ENCODE measurements at regions not wholly inside any gene's neighbourhood (a gene's known extent, or its start where the extent isn't known, plus 50 kb on each side); places are given as distances from the start of the nearest gene placed in this dataset.

DNA sequence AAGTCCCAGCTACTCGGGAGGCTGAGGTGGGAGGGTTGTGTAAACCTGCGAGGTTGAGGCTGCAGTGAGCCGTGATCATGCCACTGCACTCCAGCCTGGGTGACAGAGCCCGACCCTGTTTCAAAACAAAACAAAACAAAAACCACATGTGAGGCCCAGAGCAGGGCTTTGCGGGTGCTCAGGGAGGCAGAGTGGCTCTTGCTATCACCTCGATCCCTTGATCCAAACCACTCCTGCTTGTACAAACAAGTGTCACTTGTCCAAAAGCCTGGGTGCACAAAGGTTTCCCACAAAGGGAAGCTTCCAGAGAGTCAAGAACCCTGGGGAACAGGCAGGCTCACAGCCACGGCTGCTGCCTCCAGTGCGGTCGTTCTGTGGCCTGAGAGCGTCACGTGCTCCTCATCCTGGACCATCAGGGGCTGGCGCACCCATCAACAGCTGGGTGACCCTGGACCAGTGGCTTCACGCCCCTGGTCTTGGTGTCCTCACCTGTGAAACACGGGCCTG, 162.7 kb downstream of the C9orf50 start:
- Histone ChIP-seq H3K4me1 (ENCODE audit: control insufficient read depth, insufficient read depth, low read length, poor library complexity, severe bottlenecking) (peaks cover 38% of the 10 kb centered on the region), H3K27me3 (replicated peaks; ENCODE audit: control insufficient read depth, insufficient read depth, low read length, poor library complexity, severe bottlenecking) (no peaks in the 10 kb centered on the region), H3K27ac (ENCODE audit: insufficient read depth, low read length, poor library complexity, severe bottlenecking) (peak overlapping the region; percentile 81), H3K9me3 (ENCODE audit: control insufficient read depth, low read length) (no peaks in the 10 kb centered on the region), H3K4me3 (ENCODE audit: insufficient read depth, low read depth, low read length, poor library complexity, severe bottlenecking) (no peak overlapping the region), H3K36me3 (ENCODE audit: control insufficient read depth, insufficient read depth, low read length) (no peaks in the 10 kb centered on the region)
- DNase-seq: peak; percentile 41 to 65 (median 52)

DNA sequence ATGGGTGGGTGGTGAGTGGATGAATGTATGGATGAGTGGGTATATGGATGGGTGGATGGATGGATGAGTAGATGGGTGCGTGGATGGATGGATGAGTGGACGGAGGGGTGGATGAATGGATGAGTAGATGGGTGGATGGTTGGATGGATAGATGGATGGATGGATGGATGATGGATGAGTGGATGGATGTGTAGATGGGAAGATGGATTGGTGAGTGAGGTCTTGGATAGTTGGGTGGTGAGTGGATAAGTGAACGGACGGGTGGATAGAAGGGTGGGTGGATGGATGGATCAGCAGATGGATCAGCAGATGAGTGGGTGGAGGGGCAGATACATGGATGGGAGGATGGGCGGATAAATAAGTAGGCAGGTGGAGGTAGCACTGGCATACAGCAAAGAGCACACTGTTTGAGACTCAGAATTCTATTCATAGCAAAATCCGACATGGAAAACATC, 163.5 kb downstream of the C9orf50 start:
- H3K4me3 ChIP-seq (ENCODE audit: insufficient read depth, low read depth, low read length, poor library complexity, severe bottlenecking): no peak overlapping the region
- no peaks in the 10 kb centered on the region for H3K9me3 ChIP-seq (ENCODE audit: control insufficient read depth, low read length)
- no peak for DNase-seq
- H3K36me3 ChIP-seq (ENCODE audit: control insufficient read depth, insufficient read depth, low read length): no peaks in the 10 kb centered on the region
- peaks cover 38% of the 10 kb centered on the region for H3K4me1 ChIP-seq (ENCODE audit: control insufficient read depth, insufficient read depth, low read length, poor library complexity, severe bottlenecking)
- no peaks in the 10 kb centered on the region for H3K27me3 ChIP-seq (replicated peaks; ENCODE audit: control insufficient read depth, insufficient read depth, low read length, poor library complexity, severe bottlenecking)
- peak overlapping the region; percentile 81 for H3K27ac ChIP-seq (ENCODE audit: insufficient read depth, low read length, poor library complexity, severe bottlenecking)

DNA sequence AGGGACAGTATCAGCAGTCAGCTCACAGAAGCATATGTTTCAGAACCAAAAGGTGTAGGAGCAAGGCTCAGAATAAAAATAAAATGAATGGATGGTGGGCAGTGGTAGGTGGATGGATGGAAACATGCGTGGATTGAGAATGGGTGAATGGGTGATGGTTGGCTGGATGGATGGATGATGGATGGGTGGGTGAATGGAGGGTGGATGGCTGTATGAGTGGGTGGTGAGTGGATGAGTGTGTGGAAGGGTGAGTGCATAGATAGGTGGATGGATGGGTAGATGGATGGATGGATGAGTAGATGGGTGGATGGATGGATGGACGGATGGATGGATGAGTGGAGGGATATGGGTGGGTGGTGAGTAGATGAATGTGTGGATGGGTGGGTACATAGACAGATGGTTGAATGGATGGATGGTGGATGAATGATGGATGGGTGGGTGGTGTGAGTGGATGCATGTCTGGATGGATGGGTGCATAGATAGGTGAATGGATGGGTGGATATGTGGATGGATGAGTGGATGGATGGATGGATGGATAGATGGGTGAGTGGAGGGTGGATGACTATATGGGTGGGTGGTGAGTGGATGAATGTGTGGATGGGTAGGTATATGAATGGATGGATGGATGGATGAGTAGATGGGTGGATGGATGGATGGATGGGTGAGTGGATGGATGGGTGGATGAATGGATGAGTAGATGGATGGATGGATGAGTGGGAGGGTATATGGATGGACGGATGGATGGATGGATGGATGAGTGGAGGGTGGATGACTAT, 164.2 kb downstream of the C9orf50 start:
- Histone ChIP-seq H3K4me3 (ENCODE audit: insufficient read depth, low read depth, low read length, poor library complexity, severe bottlenecking) (no peak overlapping the region), H3K36me3 (ENCODE audit: control insufficient read depth, insufficient read depth, low read length) (no peaks in the 10 kb centered on the region), H3K27me3 (replicated peaks; ENCODE audit: control insufficient read depth, insufficient read depth, low read length, poor library complexity, severe bottlenecking) (no peaks in the 10 kb centered on the region), H3K9me3 (ENCODE audit: control insufficient read depth, low read length) (no peaks in the 10 kb centered on the region), H3K27ac (ENCODE audit: insufficient read depth, low read length, poor library complexity, severe bottlenecking) (no peak overlapping the region), H3K4me1 (ENCODE audit: control insufficient read depth, insufficient read depth, low read length, poor library complexity, severe bottlenecking) (peaks cover 38% of the 10 kb centered on the region)
- no peak for DNase-seq

DNA sequence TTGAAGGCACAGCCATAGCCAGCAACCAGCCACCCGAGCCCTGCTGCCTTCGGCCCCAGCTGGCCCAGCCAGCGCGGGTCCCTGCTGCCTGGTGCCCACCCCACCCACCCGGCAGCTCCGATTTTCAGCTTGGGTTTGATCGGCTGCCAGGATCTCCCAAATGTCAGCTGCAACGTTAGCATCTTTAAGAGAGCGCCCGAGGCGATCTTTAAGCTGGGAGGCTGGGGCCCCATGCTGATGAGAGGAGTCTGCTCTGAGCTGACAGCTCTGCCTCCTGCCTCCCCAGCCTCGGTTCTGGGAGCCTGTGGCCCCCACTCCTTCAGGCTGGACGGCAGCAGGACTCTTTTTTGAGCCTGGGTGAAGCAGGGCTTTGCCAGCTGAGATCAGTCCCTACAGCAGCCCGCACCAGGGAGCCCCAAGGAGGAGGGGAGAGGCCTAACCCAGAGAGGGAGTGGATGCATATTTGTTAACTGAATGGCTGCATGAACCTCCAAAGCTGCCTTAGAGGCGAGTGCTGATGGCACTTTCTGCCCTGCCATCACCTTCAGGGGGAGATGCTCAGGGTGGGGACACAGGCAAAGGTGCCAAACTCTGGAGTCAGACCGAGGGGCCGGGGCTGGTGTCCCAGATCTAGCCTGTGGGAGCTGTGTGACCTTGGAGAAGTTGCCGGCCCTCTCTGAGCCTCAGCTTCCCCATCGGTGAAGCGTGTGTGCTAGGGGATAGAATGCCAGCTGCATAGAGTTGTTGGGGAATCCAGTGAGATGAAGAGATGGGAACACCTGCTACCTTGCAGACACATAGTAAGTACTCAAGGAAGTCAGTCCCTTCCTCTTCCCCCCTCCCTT, 165.5 kb downstream of the C9orf50 start:
- Histone ChIP-seq H3K4me3 (ENCODE audit: insufficient read depth, low read depth, low read length, poor library complexity, severe bottlenecking) (no peak overlapping the region), H3K4me1 (ENCODE audit: control insufficient read depth, insufficient read depth, low read length, poor library complexity, severe bottlenecking) (peaks cover 30% of the 10 kb centered on the region), H3K27ac (ENCODE audit: insufficient read depth, low read length, poor library complexity, severe bottlenecking) (no peak overlapping the region), H3K9me3 (ENCODE audit: control insufficient read depth, low read length) (no peaks in the 10 kb centered on the region), H3K27me3 (replicated peaks; ENCODE audit: control insufficient read depth, insufficient read depth, low read length, poor library complexity, severe bottlenecking) (no peaks in the 10 kb centered on the region), H3K36me3 (ENCODE audit: control insufficient read depth, insufficient read depth, low read length) (no peaks in the 10 kb centered on the region)
- DNase-seq: no peak

DNA sequence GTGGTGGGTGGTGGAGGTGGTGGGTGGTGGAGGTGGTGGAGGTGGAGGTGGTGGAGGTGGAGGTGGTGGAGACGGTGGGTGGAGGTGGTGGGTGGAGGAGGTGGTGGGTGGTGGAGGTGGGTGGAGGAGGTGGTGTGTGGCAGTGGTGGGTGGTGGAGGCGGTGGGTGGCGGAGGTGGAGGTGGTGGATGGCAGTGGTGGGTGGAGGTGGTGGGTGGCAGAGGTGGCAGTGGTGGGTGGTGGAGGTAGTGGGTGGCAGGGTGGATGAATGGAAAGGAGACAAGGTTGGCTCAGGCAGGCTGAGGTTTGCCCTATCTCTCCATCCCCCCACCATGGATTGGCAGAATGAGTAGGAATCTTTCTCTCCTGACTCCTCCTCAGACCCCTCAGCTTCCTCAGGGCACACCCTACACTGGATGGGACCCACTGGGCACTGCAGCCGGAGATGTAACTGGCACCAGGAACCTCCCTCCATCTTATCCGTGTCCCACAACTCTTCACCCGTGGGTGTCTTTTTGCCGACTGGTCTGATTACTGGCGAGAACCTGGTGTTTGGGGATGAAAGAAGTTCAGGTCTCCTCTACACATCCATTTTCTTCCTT, 166.3 kb downstream of the C9orf50 start:
- no peak overlapping the region for H3K27ac ChIP-seq (ENCODE audit: insufficient read depth, low read length, poor library complexity, severe bottlenecking)
- H3K27me3 ChIP-seq (replicated peaks; ENCODE audit: control insufficient read depth, insufficient read depth, low read length, poor library complexity, severe bottlenecking): no peaks in the 10 kb centered on the region
- no peak overlapping the region for H3K4me3 ChIP-seq (ENCODE audit: insufficient read depth, low read depth, low read length, poor library complexity, severe bottlenecking)

DNA sequence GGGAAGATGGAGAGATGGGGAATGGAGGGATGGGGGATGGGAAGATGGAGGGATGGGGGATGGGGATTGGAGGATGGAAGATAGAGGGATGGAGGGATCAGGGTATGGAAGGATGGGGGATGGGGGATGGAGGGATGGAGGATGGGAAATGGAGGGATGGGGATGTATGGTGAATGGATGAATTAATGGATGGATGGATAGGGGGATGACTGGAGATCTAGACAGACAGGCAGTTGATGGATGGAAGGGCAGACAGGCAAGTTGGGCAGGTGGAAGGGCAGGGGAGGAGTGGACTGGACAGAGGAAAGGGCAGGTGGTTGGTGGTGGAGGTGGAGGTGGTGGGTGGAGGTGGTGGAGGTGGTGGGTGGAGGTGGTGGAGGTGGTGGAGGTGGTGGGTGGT, 167.2 kb downstream of the C9orf50 start:
- H3K36me3 ChIP-seq (ENCODE audit: control insufficient read depth, insufficient read depth, low read length): no peaks in the 10 kb centered on the region
- no peaks in the 10 kb centered on the region for H3K9me3 ChIP-seq (ENCODE audit: control insufficient read depth, low read length)
- H3K27ac ChIP-seq (ENCODE audit: insufficient read depth, low read length, poor library complexity, severe bottlenecking): no peak overlapping the region
- H3K4me1 ChIP-seq (ENCODE audit: control insufficient read depth, insufficient read depth, low read length, poor library complexity, severe bottlenecking): peaks cover 14% of the 10 kb centered on the region
- no peak overlapping the region for H3K4me3 ChIP-seq (ENCODE audit: insufficient read depth, low read depth, low read length, poor library complexity, severe bottlenecking)
- no peak for DNase-seq
- no peaks in the 10 kb centered on the region for H3K27me3 ChIP-seq (replicated peaks; ENCODE audit: control insufficient read depth, insufficient read depth, low read length, poor library complexity, severe bottlenecking)

More for the DNA sequence above, 166.3 kb downstream of the C9orf50 start:
- no peaks in the 10 kb centered on the region for H3K36me3 ChIP-seq (ENCODE audit: control insufficient read depth, insufficient read depth, low read length)
- H3K4me1 ChIP-seq (ENCODE audit: control insufficient read depth, insufficient read depth, low read length, poor library complexity, severe bottlenecking): peaks cover 23% of the 10 kb centered on the region
- H3K9me3 ChIP-seq (ENCODE audit: control insufficient read depth, low read length): no peaks in the 10 kb centered on the region
- no peak for DNase-seq

DNA sequence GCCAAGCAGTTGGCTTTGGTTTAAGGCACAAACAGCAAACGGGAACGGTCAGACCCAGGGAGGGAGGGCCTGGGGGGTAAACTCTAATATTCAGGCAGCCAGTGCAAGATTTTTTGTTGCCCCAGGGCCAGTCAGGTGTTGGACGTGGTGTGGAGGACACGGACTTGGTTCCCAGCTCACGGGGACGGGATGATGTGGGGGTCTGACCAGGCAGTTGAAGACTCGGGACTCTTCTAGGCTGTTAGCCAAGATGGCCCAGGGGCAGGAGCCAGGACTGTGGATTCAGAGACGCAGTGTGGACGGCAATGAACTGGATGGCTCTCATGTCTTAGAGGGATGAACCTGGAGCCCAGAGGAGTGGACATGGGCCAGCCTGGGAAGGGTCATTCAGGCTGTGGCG, 169.2 kb downstream of the C9orf50 start:
- Histone ChIP-seq H3K4me3 (ENCODE audit: insufficient read depth, low read depth, low read length, poor library complexity, severe bottlenecking) (no peak overlapping the region), H3K27me3 (replicated peaks; ENCODE audit: control insufficient read depth, insufficient read depth, low read length, poor library complexity, severe bottlenecking) (no peaks in the 10 kb centered on the region), H3K36me3 (ENCODE audit: control insufficient read depth, insufficient read depth, low read length) (no peaks in the 10 kb centered on the region), H3K9me3 (ENCODE audit: control insufficient read depth, low read length) (no peaks in the 10 kb centered on the region), H3K27ac (ENCODE audit: insufficient read depth, low read length, poor library complexity, severe bottlenecking) (no peak overlapping the region), H3K4me1 (ENCODE audit: control insufficient read depth, insufficient read depth, low read length, poor library complexity, severe bottlenecking) (no peaks in the 10 kb centered on the region)
- no peak for DNase-seq

DNA sequence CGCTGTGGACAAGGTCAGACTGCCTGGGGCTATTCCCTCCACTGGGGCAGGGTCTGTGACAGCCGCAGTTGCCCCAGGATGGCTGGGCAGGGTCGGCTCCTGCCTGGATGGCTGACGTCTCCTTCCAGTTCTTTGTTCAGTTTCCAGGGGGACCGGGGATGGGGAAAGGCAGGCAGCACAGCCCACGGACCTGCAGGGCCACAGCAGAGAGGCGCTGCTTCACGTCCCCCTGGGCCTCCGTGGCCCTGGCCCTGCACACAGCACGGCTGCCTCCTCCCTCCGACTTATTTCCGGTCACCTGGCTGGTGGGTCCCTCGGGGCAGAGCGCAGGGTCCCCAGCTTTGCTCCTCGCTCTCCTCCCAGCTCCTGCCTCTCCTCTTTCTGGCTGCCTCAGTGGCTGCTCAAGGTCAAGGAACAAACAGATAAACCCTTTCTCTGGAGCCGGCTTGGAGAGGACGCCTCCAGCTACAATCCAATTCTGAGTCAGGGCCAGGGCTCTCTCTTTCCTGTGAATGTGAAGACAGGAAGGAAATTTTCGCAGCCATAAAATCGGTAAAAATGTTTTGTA, 169.7 kb downstream of the C9orf50 start:
- no peak for DNase-seq
- Histone ChIP-seq H3K9me3 (ENCODE audit: control insufficient read depth, low read length) (no peaks in the 10 kb centered on the region), H3K27ac (ENCODE audit: insufficient read depth, low read length, poor library complexity, severe bottlenecking) (no peak overlapping the region), H3K36me3 (ENCODE audit: control insufficient read depth, insufficient read depth, low read length) (no peaks in the 10 kb centered on the region), H3K4me3 (ENCODE audit: insufficient read depth, low read depth, low read length, poor library complexity, severe bottlenecking) (no peak overlapping the region), H3K27me3 (replicated peaks; ENCODE audit: control insufficient read depth, insufficient read depth, low read length, poor library complexity, severe bottlenecking) (no peaks in the 10 kb centered on the region), H3K4me1 (ENCODE audit: control insufficient read depth, insufficient read depth, low read length, poor library complexity, severe bottlenecking) (no peaks in the 10 kb centered on the region)

DNA sequence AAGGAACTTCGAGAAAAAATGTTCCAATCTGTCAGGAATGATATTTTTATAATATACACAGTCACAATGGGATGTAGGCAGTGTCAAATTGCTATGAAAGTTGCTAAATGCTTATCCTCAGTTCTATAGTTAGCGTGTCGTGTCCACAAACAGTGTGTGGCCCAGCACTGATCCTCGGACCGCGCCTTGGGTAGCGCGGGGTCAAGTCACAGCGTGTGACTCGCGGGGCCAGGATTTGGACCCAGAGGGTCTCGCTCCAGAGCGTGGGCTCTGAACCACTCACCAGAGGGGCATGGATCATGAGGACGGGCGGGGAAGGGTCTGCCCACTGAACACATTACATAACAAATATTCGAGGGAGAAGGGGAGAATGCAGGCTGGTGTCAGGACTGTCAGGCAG, 171.8 kb downstream of the C9orf50 start:
- no peak overlapping the region for H3K27ac ChIP-seq (ENCODE audit: insufficient read depth, low read length, poor library complexity, severe bottlenecking)
- H3K4me3 ChIP-seq (ENCODE audit: insufficient read depth, low read depth, low read length, poor library complexity, severe bottlenecking): no peak overlapping the region
- no peaks in the 10 kb centered on the region for H3K36me3 ChIP-seq (ENCODE audit: control insufficient read depth, insufficient read depth, low read length)
- no peak for DNase-seq
- H3K4me1 ChIP-seq (ENCODE audit: control insufficient read depth, insufficient read depth, low read length, poor library complexity, severe bottlenecking): no peaks in the 10 kb centered on the region
- H3K27me3 ChIP-seq (replicated peaks; ENCODE audit: control insufficient read depth, insufficient read depth, low read length, poor library complexity, severe bottlenecking): no peaks in the 10 kb centered on the region
- H3K9me3 ChIP-seq (ENCODE audit: control insufficient read depth, low read length): no peaks in the 10 kb centered on the region
